WERI-Rb-1 (cell line): ENCODE measurements at regions not wholly inside any gene's neighbourhood (a gene's known extent, or its start where the extent isn't known, plus 50 kb on each side); places are given as distances from the start of the nearest gene placed in this dataset.

Experiments used
- DNase-seq: peaks from one replicate; pipeline ENCODE4 v3.0.0-alpha.2; 2020
- H3K27ac ChIP-seq: fragments of 250-450 bp; sonication (Bioruptor Pico); 2 replicates; pipeline ENCODE4 v1.5.1; 2020; ENCODE audit warnings: mild to moderate bottlenecking, moderate library complexity
- H3K27me3 ChIP-seq: fragments of 250-450 bp; sonication (Bioruptor Pico); 2 replicates; pipeline ENCODE4 v1.5.1; 2021; ENCODE audit warnings: mild to moderate bottlenecking, low read depth, moderate library complexity; ENCODE audit not compliant: insufficient read depth, severe bottlenecking
- H3K36me3 ChIP-seq: fragments of 250-450 bp; sonication (Bioruptor Pico); 2 replicates; pipeline ENCODE4 v1.5.1; 2020; ENCODE audit warnings: mild to moderate bottlenecking, moderate library complexity
- H3K4me3 ChIP-seq: 2 replicates; pipeline ENCODE4 v1.5.1; 2011; ENCODE audit warnings: low read depth, mild to moderate bottlenecking, control low read depth, low read length
- H3K9me3 ChIP-seq: fragments of 250-450 bp; sonication (Bioruptor Pico); 2 replicates; pipeline ENCODE4 v1.5.1; 2021; ENCODE audit warnings: mild to moderate bottlenecking, moderate library complexity; ENCODE audit not compliant: severe bottlenecking
- TF ChIP-seq, protein P1 (sequence below): IDR thresholded peaks from 2 replicates; pipeline ENCODE4 v1.5.1; 2011; ENCODE audit warnings: low read depth, mild to moderate bottlenecking, control low read depth, inconsistent platforms, low read length

DNA sequence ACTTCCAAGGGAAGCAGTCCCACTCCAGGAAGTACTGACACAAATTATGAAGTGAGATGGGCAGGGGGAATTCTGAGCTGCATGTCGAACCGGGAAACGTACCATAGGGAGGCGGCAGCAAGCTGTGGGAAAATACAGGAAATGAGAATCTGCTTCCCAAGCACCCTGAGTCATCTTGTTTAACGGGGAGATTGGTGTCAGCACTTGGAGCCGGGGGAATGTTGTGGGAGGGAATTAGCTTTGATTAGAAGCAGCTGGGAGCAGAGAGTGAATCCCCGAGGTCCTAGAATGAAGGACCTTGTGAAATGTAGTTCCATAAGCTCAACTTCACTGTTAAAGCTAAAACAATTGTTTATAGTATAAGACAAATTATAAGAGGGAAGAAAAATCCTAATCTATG, 141.4 kb upstream of the PRKCQ start:
- H3K36me3 ChIP-seq = no peaks in the 10 kb centered on the region
- H3K27me3 ChIP-seq = no peaks in the 10 kb centered on the region
- no peaks in the 10 kb centered on the region for H3K9me3 ChIP-seq
- TF ChIP-seq, protein P1, sequence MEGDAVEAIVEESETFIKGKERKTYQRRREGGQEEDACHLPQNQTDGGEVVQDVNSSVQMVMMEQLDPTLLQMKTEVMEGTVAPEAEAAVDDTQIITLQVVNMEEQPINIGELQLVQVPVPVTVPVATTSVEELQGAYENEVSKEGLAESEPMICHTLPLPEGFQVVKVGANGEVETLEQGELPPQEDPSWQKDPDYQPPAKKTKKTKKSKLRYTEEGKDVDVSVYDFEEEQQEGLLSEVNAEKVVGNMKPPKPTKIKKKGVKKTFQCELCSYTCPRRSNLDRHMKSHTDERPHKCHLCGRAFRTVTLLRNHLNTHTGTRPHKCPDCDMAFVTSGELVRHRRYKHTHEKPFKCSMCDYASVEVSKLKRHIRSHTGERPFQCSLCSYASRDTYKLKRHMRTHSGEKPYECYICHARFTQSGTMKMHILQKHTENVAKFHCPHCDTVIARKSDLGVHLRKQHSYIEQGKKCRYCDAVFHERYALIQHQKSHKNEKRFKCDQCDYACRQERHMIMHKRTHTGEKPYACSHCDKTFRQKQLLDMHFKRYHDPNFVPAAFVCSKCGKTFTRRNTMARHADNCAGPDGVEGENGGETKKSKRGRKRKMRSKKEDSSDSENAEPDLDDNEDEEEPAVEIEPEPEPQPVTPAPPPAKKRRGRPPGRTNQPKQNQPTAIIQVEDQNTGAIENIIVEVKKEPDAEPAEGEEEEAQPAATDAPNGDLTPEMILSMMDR = no peak
- H3K4me3 ChIP-seq = no peak overlapping the region
- H3K27ac ChIP-seq = no peak overlapping the region
- no peak for DNase-seq

DNA sequence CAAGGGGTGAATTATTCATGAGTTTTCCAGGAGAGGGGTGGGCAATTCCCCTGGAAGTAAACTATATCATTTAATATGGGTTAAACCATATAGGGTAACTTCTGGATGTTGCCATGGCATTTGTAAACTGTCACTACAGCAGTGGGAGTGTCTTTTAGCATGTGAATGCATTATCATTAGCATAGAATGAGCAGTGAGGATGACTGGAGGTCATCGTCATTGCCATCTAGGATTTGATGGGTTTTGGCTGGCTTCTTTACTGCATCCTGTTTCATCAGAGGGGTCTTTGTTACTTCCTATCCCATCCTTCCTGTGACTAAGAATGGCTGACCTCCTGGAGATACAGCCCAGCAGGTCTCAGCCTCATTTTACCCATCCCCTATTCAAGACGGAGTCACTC, 139.5 kb upstream of the PRKCQ start:
- no peaks in the 10 kb centered on the region for H3K27me3 ChIP-seq
- TF ChIP-seq, protein P1 = no peak
- no peak overlapping the region for H3K4me3 ChIP-seq
- H3K9me3 ChIP-seq = no peaks in the 10 kb centered on the region
- no peak for DNase-seq
- no peaks in the 10 kb centered on the region for H3K36me3 ChIP-seq
- H3K27ac ChIP-seq = no peak overlapping the region

DNA sequence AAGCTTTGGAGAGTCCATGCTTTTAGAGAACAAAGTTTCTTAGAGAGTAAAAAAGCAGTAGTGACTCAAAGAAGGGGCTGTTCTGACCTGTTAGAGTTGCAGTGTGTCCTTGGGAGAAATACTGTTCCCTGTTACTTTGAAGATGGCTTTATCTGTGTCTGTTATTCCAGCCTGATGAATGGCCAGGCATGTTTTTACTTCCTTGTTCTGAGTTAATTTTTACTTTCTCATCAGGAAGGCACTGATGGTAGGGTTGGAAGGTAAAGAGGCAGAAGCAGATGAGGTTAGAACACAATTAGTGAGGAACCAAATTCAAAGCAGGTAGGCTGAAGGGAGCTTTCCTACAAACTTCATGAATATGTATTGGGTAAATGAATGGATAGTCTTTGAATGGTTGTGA, 138.5 kb upstream of the PRKCQ start:
- H3K36me3 ChIP-seq = no peaks in the 10 kb centered on the region
- TF ChIP-seq, protein P1 = no peak
- H3K27me3 ChIP-seq = no peaks in the 10 kb centered on the region
- no peak for DNase-seq
- no peak overlapping the region for H3K4me3 ChIP-seq
- H3K9me3 ChIP-seq = no peaks in the 10 kb centered on the region
- no peak overlapping the region for H3K27ac ChIP-seq

DNA sequence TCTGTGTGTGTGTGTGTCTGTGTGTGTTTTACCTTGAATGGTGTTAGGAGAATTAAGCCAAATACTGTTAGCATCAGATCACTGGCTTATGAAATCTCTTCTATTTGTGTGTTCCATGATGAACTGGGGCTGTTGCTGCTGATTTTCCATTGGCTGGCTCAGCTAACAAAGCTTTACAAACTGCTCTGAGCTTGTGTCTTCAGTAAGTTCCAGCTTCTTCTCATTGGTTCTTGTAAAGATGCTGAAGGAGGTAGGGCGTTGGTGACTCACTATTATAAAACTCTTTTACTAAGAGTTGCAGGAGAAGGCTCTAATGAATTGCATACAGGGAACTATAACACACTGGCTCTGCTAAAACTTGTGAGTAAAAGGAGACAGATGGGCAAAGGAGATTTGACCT, 136.4 kb upstream of the PRKCQ start:
- Histone ChIP-seq H3K9me3 (no peaks in the 10 kb centered on the region), H3K36me3 (no peaks in the 10 kb centered on the region), H3K27me3 (no peaks in the 10 kb centered on the region), H3K27ac (no peak overlapping the region), H3K4me3 (no peak overlapping the region)
- no peak for DNase-seq
- TF ChIP-seq, protein P1 = no peak

DNA sequence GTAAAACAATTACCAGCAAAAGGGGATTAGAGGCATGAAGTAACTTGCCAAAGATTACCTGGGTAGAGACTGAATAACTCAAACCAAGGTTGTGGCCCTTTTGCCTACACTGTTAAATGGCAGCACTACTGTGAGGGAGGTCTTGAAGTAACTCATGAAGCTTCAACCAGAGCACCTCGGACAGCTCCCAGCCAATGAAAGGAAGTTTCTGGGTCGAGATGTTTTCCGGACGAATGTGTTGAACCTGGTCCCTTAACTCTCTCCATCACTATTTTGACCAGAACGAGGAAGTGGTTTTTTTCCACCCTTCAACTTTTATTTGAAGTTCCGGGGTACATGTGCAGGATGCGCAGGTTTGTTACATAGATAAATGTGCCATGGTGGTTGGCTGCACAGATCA, 133.6 kb upstream of the PRKCQ start:
- Histone ChIP-seq H3K9me3 (no peaks in the 10 kb centered on the region), H3K27me3 (no peaks in the 10 kb centered on the region), H3K36me3 (no peaks in the 10 kb centered on the region), H3K27ac (no peak overlapping the region), H3K4me3 (no peak overlapping the region)
- no peak for DNase-seq
- TF ChIP-seq, protein P1 = no peak

DNA sequence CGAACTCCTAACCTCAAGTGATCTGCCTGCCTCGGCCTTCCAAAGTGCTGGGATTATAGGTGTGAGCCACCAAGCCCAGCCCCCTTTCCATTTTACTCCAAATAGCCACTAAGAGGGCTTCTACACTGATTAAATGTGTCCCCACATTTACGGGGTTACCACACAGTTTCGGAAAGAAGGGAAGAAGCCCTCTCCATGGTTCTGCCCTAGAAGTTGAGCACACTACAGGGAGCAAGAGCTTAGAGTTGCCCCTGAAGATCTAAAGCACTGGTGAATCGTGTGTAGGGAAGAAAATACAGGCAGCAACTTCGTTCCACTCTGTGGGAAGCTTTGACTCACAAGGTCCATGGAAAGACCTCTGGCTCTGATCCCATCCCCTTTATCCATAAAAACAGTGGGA, 133.0 kb upstream of the PRKCQ start:
- Histone ChIP-seq H3K4me3 (no peak overlapping the region), H3K36me3 (no peaks in the 10 kb centered on the region), H3K9me3 (no peaks in the 10 kb centered on the region), H3K27ac (no peak overlapping the region), H3K27me3 (no peaks in the 10 kb centered on the region)
- DNase-seq = no peak
- TF ChIP-seq, protein P1 = no peak
